CD4-positive, alpha-beta T cell treated with Interleukin-12 subunit alpha and Interleukin-12 subunit beta, for 1 hour (primary cell): ENCODE measurements at regions not wholly inside any gene's neighbourhood (a gene's known extent, or its start where the extent isn't known, plus 50 kb on each side); places are given as distances from the start of the nearest gene placed in this dataset.
"Not testable (repeated sequence)": the region's sequence is repeated elsewhere in the genome, so short reads cannot be mapped to it uniquely, and the experiment has no call there.

Experiments used
- DNase-seq: peaks from one replicate; pipeline ENCODE4 v3.0.0-alpha.2; 2020

DNA sequence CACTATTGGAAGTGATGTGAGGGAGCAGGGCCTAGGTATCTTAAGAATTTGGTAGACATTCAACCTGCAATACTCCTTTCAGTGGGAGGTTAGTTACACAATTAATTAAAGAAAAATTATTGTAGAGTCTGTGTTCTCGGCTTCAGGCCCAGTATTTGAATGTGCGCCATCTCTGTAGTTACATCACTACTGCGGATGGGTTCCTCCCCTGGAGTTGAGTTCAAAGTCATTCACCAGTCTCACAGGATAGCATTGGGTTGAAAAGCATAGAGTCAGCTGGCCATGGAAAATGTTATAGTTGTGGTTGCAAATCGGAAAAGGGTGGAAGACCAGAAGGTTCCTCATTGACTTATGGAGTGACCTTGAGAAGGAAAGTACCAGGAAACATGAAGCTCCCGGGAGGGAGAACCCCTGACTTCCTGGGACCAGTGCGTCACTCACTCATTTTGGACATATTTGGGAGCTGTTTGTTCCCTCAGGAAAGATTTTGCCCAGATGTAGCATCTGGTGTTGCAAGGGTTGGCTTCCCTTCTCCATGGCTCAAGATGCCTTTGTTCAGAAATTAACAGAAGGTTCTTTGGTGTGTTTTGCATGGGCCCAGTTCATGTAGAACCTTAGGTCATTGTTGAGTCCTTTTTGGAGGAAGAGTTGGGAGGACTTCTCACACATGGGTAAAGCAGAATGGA lies 111.8 kb downstream of the SRGAP2 start:
- not testable (repeated sequence) for DNase-seq

DNA sequence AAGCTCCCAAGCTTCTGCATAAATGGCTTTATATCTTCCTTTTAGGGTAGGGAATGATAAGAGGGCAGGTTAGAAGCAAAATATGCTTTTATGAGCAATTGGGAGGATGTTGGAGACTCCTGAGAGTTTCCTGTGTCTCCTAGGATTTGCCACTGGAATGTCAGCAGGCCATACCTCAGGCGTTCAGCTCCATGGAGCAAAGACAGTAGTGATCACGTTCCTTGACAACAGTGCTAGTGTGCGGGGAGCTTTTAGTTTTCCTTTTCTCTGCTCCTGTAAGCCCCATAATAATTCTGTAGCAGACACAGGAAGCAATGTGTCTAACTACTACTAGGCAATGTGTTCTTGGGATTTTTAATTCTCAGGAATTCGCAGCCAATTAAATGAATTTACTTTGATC lies 113.6 kb downstream of the SRGAP2 start:
- not testable (repeated sequence) for DNase-seq

DNA sequence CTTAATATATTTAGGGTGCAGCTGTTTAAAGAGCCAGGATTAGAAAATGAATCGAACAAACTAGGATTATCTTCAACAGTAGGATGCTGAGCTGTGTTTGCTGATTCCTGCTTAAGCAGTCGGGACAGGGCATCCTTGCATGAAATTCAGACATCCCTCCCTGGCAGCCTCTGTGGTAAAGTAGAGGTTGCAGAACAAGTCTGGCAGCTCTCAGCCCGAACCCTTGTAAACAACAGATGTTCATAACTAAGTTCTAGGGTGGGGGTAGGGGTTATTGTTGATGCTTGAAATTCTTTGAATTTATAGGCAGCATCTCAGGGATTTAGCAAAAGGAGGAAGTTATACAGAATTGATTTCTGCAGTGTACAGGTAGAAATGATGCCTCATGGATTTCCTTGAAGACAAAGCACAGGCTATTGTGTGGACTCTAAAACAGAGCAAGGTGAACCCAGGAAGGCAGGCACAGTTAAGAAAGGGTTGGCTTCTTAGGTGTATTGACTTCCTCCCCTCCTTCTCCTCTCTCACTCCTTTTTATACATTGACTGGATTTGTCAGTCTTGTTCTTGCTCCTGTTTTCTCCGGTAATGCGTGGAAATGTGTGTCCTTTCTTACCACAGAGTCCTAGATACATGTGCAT lies 114.7 kb downstream of the SRGAP2 start:
- not testable (repeated sequence) for DNase-seq

DNA sequence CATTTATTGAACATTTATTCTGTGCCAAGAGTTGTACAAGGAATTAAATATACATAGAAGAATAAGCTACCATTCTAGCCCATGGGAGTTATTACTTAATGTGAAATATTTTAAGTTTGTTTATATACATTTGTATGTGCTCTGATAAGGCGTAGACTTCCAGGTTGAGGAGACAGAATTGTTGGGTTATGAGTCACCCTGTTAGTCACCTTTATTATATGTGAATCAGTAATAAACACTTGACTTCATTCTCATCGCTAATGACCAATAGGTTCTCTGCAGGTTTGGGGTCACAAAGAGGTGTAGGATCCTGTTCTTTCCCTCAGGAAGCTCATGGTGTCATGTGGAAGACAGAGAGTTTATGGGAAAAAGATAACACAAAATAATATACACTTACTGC lies 116.9 kb downstream of the SRGAP2 start:
- not testable (repeated sequence) for DNase-seq

DNA sequence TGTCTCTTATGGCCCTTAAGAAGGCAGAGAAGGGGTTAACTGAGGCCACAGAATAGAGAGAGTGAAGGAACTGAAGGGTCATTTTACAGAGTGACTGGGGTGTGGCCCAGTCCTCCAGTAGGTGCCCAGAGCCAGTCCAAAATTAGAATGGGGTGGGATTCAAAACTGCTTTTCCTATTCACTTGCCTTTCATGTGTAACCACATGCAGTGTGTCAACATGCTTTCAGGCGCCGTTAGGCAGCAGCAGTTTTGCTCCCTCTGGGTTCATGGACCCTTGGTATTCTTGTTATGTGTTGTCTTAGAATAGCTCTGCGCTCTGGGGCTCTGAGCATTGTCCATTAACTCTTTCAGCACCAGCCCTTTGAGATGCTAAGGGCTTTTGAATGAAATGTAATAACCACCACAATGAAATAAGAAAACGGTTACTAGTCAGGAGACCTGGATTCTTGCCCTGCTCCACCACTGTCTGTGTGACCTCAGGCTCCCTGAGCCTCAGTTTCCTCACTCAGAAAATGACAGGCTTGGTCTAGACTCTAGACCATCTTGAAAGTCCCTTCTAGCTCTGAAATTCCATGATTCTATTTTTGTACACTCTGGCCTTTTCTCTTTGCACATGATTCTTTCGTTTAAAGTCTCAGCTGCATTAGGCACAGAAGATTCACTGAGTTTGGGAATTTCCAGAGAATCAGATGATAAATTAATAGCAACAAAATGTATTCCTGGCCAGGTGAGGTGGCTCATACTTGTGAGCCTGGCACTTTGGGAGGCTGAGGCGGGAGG lies 123.0 kb downstream of the SRGAP2 start:
- not testable (repeated sequence) for DNase-seq

DNA sequence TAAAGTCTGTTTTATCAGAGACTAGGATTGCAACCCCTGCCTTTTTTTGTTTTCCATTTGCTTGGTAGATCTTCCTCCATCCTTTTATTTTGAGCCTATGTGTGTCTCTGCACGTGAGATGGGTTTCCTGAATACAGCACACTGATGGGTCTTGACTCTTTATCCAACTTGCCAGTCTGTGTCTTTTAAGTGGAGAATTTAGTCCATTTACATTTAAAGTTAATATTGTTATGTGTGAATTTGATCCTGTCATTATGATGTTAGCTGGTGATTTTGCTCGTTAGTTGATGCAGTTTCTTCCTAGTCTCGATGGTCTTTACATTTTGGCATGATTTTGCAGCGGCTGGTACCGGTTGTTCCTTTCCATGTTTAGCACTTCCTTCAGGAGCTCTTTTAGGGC lies 128.3 kb downstream of the SRGAP2 start:
- DNase-seq: not testable (repeated sequence)

- DNase-seq: not testable (repeated sequence)
Observed at GRCh38 chr1:206333316-206333715, 130.0 kb downstream of the SRGAP2 start.

GRCh38 chr1:206333897-206334296 lies 130.6 kb downstream of the SRGAP2 start:
- DNase-seq: not testable (repeated sequence)

- not testable (repeated sequence) for DNase-seq
Observed at GRCh38 chr1:206334481-206334880, 131.1 kb downstream of the SRGAP2 start.

DNA sequence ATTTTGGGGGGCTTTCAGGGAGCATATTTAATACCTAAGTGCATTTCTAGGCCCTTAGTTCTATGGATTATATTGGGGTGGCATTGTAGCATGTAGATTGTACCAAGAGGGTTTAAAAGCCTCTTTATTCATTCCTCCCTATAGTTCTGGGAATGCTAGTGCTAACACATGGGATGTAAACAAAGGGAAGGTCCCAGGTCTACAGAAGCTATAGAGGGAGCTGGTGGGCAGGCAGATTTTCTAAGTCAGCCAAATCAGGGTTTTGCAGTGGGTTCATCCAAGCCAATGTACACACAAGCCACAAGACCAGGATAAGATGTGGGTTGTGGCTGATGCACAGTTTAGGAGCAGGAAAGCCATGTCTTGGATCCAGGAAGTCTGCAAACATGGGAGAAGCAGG lies 131.8 kb downstream of the SRGAP2 start:
- DNase-seq: not testable (repeated sequence)

DNA sequence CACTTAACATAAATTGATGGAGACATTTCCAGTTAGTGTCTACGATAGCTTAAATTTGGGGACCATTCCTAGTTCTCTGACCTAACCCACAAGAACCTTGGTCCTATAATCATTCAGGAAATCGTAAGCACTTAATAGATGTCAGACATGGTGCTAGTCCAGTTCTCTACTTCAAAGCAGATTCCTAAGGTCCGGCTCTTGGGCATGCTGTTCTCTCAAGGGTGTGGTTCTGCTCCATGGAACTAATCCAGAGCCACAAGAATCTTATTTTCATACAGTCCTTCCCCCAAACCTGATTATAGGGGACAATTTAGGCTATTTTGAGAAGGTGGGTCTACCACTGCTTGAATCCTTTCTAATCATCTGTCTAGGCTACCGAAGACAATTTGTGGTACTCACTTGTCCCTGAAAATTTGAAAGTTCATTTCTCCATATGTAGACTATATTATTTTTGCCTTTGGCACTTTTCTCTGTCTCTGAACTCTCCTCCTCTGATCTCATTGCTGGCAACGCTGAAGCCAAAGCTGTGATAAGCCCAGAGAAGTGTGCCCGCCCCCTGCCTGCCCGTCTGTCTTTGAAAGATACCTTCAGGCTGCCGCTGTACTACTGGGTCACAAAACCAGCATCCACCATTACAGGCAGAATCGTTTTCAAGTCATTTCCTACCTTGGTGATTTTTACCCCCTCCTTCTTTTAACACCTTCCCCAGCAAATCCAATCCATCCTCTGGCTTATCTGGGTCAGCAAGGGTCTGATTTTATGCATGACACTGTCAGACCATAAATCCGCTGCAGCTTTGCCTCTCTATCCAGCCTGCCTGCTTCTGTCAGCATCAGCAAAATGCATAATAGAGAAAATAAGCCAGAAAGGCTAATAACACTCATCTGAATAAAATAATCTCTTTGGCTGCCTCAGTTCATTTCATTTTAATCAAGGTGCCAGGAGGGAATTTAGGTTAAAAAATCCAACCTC lies 132.8 kb downstream of the SRGAP2 start:
- not testable (repeated sequence) for DNase-seq

DNA sequence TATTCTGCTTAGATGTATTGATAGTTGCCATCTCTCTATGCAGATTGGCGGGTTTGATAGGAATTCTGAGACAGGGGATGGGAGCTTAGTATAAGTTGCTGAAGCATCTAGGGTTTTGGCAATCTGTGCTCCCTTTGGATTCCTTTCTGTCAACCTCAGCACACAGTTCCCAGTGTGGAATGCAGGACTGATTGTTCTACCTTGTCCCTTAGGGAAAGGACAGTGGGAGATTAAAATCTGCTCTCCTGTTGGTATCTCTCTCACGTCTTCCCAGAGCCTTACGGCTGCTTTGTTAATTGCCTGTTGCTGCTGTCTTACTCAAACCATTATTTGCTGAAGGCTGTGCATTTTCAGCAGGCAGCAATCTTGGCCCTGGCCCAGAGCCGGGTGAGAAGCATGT lies 133.3 kb upstream of the IKBKE start:
- DNase-seq: not testable (repeated sequence)

DNA sequence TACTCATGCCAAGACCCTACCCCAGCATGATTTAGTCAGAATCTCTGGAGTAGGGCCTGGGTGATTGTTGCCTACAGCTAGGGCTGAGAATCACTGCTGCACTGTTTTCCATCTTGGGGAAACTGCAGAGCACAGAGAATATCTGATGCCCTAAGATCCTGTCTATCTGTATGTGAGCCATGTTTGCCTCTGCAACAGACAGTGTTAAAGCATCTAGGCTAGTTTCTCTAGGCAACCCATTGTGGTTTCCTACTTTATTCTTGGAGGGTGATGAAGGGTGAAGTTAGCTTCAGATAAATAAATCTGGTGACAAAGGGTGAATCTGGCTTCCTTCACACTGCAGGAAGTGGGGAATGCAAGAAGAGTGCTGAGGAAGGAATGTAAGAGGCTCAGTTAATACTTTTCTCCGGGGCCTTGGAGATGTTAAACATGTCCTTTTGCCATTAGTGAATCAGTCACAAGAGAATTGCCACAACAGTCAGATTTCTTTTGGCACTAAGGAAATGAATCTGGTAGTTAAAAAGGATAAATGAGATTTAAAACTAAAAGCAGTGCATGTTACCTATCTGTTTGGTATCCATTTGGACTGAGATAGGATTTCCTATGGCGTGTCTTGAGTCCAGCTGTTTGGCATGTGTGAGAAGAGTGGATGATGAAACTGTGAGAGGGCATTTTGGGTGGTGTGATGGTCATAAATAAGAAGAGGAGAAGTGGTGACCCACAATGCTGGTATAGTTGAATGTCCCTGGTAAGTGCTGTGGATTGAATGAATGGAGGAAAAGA lies 119.6 kb upstream of the IKBKE start:
- not testable (repeated sequence) for DNase-seq

- not testable (repeated sequence) for DNase-seq
Observed at GRCh38 chr1:206351276-206352052, 118.8 kb upstream of the IKBKE start.

DNA sequence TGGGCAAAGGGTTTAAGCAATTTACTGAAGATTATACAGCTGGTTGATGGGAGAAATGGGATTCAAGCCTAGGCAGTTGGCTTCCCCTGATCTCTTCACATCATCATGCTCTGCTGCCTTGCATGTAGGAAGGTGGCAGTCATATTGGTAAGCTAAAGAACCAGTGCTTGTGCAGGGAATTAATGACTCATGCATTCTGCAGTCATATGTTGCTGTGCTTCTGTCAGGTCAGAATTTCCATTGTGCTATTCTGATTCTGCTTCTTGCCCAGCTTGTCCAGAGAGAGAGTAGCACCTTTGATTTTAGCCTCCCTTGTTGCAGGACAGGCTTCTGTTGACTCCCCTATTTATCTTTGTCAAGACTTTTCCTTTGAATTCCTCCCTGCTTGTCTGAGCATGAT lies 114.0 kb upstream of the IKBKE start:
- not testable (repeated sequence) for DNase-seq

GRCh38 chr1:206357962-206358361 lies 112.3 kb upstream of the IKBKE start:
- DNase-seq: not testable (repeated sequence)

GRCh38 chr1:206358771-206359170 lies 111.5 kb upstream of the IKBKE start:
- not testable (repeated sequence) for DNase-seq

DNA sequence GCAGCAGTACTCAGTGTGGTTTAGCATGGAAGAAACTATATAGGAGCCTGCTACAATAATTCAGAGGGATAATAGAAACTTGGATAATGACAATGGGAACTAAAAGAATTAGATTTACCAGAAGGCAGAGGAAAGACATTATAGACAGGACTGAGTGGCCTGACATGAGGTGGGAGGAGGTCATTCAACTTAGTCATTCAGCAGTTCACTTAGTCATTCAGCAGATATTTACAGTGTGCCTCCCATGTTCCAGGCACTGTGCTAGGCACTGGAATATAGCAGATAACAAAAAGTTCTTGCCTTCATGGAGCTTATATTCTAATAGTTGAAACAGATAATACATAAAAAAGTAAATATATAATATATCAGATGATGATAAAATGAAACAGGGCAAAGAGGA lies 110.9 kb upstream of the IKBKE start:
- DNase-seq: not testable (repeated sequence)

- not testable (repeated sequence) for DNase-seq
Observed at GRCh38 chr1:206361978-206362543, 108.2 kb upstream of the IKBKE start.

GRCh38 chr1:206362994-206363393 lies 107.3 kb upstream of the IKBKE start:
- DNase-seq: not testable (repeated sequence)
